HG03097 (cell line): ENCODE measurements at regions not wholly inside any gene's neighbourhood (a gene's known extent, or its start where the extent isn't known, plus 50 kb on each side); places are given as distances from the start of the nearest gene placed in this dataset.

ENCODE experiments used
- ATAC-seq: cut with Tn5 transposase; IDR thresholded peaks from one replicate; pipeline ENCODE4 v1.9.1; 2021; ENCODE audit not compliant: unreplicated experiment, low FRiP score

DNA sequence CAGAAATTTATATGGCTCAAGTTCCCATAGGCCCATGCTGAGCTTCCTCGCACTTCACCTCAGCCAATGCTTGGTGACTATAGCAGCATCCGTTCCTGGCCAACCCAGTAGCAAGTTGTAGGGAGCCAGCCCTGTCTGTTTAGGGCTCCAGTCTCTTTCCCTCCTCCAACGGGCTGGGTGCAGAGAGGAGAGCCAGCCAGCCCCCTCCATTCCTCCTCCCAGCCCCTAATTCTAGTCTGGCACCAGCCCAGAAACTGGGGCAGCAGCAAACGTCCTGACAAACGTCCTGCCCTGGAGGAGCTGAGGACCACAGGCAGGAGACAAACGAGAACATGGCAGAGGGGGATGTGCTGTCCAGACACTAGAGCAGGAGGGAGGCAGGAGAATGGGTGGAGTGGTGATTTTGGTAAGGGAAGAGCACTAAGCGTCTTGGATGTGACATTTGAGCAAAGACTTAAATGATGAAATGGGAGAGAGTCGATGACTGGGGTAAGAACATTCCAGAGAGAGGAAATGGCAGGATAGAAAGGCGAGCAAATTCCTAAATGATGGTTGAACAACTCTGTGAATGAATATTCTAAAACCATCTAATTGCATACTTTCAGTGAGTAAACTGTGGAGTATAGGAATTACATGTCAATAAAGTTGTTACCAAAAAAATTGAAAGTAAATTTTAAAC is 222.5 kb upstream of the DAPK1 start:
- no peak for ATAC-seq

DNA sequence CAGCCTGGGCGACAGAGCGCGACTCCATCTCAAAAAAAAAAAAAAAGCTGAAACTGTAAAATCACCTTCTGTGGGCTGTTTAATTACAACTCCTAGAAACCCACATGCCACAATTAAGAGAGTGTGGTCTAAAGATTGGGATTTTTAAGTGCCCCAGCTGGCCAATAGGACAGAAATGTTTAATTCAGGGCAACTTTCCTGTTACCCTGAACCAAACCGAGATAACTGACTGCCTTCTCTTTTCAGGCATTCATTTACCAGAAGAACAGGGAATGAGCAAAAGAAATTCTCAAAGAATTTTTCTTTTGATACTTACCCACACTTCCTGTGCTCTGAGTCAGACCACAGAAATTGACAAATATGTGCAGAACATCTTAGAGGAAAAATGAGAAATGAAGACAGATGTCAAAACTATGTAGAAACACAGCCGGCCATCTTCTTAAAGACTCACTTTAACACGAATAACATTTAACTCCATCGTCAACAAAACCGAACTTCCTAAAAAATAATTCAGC is 221.3 kb upstream of the DAPK1 start:
- no peak for ATAC-seq

DNA sequence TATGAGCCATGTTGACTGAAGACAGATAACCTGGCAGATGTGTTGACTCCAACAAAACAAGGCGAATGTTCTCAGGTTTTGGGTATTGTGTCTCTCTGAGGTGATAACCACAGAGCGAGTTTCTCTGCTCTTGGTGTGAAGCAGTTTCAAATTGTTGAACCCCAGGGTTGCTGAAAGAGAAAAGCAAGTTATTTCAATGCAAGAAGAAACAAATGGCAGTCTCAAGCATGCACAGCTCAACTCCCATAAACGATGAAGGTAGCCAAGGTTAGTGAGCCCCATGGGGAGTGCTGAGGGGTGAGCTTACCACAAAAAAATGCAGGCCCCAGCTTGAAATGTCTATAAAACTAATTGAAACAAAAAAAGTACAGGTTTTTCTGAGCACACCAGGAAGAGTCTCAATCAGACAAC is 220.8 kb upstream of the DAPK1 start:
- no peak for ATAC-seq

DNA sequence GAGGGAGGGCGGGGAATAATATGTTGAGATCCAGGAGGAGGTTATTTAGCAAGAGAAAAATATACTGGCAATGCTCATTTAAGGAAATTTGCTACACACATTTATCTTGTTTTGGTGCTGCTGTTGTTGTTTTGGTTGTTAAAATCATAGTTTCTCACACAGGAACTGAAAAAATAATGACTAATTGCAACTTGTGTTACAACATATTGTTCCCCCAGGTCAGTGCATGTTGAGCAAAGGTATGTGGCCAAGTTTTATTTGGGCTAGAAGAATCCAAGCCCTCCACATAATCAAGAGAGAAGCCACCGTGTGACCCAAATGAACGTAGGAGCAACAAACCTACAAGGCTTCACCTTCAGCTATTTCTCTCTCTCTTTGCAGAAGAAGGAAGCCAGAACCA is 220.3 kb upstream of the DAPK1 start:
- no peak for ATAC-seq

DNA sequence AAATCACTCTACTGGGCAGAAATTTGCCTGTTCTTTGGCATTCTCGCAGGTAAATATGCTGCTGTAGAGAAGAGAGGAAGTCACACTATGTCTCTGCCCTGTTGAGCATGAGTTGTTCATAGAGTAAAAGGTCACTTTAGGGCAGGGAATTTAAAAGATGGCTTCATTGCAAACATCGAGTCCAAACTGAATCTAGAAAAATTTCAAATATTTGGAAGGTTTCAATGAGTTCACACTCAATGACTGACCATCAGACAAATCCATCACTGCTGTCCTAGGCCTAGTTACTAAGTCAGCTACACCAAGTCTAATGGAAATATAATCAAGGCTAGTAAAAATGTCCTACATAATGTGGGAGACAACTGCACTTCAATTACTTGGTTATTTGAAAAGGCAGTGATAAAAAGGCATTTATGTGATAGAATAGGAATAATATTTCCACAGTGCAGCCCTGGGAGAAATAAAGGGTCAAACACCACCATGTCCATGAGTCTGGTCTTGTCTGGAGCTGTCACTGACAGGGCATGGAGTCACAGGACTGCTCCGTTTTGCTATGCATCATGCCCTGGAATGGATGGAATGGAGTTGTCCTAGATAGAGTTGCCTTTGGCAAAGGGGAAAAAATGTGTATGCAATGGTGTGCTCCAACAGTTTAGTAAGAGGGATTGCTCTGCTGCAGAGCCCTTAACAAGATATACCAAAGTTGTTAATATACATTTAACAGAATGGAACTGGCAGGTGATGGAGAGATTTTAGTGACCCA is 218.5 kb upstream of the DAPK1 start:
- ATAC-seq, result no peak

DNA sequence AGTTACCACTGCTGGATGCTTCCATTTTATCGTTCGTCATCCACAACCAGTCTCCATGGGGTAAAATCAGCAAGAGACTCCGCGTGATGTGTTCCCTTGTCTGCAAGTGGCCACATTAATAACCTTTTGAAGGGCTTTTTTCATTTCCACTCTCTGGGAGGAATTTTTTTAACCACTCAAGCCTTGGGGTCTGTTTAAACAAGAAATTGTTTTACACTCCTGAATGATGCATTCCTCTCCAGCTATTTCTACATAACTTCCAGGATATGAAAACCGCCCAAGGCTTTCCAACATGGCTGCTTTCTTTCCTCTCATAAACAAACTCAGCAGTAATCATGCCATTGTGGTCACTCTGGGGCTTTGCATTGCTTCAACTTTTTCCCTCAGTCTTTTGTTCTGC is 217.2 kb upstream of the DAPK1 start:
- no peak for ATAC-seq

DNA sequence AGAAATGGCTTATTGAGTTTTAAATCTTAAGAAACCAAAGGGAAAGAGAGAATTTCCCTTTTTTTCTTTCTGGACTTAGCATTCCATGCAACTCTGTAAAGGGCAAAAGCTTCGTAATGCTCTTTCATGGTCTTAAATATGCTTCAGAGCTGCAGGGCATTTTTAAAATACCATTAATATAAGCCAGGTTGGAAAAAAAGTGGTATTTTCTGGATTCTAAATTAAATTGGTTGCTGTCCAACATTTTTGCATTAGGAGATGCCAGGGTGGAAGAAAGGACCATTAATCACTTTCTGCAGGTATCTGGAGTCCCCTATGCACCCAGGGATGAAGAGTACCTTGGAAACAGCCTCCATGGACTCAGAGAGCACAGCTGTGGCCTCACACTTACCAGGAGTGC is 215.1 kb upstream of the DAPK1 start:
- ATAC-seq, result no peak

DNA sequence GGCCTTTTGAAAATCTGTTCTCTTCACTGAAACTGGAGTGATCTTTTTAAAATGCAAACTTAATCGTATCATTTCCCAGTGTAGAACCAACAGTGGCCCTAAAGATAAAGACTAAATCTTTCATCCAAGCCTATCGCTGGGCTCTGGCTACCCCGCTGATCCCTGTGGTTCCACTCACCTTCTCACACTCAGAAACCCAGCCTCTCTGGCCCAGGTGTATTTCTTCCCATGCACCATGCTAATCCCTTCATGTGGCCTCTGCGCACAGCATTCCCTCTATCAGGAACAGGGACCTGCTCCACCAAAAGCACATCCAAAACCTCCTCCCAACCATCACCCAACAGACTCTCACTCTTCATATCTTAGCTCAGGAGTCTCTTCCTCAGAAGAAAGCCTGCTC is 214.1 kb upstream of the DAPK1 start:
- ATAC-seq, result no peak

DNA sequence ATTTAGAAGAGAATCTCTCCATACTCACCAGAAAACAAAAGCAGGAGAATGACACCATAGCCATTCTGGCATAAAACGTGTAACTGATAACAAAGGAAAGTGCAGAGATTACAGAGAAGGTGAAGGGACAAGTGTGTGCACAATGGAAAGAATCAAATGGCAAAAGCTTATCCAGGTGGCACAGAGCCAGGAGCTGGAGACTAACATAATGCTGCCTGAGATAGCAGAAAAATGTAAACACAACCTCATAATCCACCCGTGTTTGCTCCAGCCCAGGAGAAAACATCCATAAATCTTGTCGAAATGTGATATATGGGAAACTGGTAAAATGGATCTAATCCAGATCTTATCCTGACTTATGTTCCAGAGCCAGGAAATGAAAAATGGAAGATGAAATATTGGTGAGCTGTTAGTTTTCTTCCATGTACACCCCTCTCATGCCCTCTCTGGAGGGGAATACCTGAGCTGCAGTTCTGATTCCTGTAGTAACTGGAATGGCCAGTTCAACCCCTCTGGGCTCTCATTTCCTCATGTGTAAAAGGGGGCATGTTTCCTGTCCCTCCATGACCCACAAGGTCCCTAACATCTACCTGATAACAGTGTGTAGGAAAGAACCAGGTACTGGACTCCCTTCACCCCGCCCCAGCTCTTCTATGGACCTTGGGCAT is 212.3 kb upstream of the DAPK1 start:
- ATAC-seq, result no peak

DNA sequence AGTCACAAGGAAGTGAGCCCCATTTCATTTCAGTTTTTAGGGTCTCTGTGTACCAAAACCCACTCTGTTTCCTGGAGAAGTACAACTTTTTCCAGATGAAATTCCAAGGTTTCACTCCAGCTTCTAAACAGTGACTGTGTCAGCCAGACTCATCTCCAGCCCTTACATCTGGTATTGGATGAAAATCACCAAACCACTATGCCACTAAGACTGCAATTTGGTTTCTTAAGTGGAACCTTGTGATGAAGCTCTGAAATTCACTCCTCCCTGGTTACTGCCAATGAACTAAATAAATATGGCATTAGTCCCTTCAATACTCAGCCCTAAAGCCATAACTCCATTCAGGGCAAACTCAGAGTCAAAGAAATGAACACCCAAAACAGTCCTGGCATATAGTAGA is 211.2 kb upstream of the DAPK1 start:
- no peak for ATAC-seq

DNA sequence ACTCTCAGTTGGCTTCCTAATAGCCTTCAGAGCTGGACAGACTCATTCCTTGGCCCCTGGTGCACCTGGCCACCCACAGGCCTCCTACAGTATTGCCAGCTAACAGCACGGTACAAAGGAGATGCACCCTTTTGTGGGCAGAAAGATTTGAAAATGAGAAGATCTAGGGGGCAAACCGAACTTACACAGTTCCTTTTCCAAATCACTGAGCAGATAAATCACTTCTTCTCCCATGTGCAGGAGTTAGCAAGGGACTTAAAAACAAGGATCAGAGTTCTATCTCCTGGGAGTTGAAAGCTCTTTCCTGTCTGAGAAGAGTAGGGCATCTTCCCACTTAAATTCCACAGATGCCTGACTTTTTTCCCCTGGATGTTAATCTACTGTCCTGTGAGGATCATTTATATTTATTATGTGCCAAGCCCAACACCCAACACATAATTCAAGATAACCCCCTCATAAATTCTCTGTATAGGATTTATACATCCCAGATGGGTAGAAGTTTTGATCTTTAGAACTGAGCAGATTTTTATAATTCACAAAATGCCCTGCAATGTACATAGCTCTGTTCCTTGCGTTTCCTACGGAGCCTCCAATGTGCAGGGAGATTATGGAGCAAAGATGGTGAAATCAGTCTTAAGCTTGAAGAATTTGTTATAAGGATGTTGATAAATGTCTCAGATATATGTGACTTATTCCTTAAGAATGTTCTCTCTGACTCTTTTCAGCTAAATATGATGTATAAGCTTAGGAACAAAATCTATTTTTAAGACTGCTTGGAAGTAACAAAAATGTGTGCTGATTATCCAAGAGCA is 207.2 kb upstream of the DAPK1 start:
- no peak for ATAC-seq

DNA sequence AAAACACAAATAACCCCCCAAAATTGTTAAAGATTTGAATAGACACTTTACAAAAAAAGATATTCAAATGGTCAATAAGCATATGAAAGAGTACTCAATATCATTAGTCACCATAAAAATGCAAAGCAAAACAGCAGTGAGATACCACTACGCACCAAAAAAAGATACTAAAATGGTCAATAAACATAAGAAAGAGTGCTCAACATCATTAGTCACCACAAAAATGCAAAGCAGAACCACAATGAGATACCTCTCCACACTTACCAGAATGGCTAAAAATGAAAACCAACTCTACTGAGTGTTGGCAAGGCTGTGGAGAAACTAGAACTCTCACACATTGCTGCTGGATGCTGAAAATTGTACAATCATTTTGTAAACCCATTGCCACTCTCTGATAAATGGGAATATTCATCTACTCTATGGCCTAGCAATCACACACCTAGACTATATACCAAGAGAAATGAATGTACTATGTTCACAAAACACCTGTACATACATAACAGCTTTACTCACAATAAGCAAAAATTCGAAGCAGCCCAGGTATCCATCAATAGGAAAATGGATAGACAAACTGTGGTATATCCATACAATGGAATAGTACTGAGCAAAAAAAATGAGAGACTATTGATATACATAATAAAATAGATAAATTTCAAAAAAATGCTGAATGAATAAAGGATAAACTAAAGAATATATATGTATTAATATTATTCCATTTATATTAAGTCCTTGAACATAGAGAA is 205.0 kb upstream of the DAPK1 start:
- no peak for ATAC-seq

DNA sequence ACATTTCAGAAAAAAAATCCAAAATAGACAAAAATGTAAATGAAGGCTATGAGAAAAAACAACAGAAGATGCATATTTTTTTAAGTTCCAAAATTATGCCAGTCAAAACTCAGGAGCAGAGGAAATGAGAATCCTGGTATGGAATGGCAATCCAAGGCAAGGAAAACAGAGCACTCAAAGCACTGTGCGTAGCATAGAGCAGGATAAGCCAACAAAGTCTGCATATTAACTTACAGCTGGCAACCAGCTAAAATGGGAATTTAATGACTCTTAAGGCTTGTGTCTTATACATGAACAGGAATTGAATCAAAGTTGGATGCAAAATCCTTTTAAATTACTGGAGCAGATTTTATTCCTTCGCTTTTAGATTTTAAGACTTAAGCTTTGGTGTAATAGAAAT is 203.5 kb upstream of the DAPK1 start:
- ATAC-seq, result no peak

DNA sequence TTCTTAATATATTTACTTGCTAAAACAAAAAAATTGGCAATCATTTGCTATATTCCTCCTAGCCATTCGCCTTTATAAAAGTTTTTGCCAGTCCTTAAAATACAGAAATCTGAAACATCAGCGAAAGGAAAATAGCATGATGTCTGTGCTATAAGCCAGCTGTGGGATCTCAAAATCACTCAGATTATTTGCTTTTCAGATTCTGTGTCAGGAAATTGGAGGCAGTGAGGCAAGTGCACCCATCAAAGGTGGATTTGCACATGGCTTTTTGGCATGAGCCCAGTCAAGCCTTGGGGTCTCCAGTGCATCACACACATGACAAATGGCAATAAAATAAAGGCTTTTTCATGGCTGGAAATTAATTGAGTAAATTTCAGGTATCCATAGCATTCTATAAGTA is 196.8 kb upstream of the DAPK1 start:
- ATAC-seq, result no peak

DNA sequence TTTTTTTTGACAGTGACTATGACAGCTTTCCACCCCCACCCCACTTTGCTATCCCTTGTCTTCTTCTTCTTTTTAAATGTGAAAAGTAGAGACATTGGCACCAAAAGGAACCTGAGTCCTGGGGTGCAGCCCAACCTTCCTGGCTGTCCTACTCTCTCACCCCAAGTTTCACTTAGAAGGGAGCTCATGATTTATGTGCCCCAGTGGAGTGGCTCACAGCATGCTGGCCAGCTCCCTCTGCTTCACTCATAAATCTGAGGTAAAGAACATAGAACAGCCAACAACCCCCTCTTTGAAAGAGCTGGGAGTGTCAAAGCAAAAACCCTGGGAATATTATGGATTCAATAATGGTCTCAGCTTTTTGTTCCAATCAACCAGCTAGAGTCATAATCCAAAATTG is 196.3 kb upstream of the DAPK1 start:
- ATAC-seq, result no peak

DNA sequence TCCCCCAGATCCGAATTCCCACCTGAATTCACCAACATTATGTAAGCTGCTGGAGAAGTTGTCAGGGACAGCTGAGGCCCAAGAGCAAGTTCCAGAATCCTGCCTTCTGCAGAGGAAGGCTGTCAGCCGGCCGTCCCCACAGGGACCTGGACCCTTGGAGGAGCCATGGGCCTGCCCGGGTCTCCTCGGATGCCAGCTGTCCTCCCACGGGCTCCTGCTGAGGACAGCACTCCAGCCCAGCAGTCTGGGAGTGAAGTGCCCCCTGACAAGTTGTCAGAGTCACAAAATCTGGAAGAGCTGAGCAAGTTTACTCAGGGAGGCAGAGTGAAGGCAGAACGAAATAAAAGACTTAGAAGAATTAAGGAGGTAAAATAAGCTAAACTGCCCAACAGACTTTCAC is 192.5 kb upstream of the DAPK1 start:
- ATAC-seq, result no peak

DNA sequence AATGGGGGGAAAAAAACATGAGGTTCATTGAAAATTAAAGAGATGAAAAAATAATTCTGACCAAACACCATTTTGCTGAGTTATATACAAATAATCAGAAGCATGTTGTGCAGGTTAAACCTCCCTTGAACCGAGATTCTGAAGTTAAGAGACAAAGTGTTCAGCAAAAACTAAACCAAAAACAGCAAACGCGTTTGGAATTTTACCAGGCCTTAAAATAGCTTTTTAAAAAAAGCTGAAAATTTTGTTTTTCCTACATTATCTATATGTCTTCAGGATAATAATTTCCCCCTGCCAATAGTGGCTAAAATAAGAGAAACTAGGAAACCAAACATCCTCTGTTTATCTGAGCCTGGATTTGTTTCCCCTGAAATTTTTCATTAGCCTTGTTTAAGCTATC is 191.7 kb upstream of the DAPK1 start:
- ATAC-seq, result no peak

DNA sequence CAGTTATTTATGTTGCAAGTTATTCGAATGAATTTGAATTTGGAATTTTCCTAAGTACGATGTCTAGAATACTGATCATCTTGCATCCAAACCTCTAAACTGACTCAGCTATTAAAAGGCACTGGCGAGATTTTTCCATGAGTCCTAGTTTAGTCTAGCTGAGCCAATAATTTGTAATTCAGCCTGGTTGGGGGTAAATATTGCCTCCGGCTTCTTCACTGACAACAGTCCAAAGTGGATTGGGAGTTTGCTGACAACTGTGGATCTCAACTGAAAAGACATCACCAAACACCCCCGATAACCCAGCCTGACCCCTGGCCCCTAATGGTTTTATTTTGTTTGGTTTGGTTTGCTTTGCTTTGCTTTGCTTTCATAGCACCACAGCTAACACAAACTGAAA is 189.8 kb upstream of the DAPK1 start:
- no peak for ATAC-seq

DNA sequence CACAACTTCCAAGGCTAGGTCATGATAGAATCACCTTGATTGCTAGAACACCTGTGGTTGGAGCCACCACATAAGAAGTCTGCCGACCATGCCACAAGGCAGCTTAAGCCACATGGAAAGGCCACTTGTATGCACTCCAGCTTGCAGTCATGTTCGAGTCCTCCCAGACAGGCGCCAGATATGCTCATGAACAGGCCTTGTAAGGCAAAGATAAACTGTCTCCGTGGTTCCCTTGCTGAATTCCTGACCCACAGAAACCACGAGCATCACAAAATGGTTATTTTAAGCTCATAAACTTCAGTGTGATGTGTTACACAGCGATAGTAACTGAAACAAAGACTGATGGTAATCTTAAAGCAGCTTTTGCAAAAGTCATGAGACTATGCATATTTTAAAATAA is 188.4 kb upstream of the DAPK1 start:
- no peak for ATAC-seq

DNA sequence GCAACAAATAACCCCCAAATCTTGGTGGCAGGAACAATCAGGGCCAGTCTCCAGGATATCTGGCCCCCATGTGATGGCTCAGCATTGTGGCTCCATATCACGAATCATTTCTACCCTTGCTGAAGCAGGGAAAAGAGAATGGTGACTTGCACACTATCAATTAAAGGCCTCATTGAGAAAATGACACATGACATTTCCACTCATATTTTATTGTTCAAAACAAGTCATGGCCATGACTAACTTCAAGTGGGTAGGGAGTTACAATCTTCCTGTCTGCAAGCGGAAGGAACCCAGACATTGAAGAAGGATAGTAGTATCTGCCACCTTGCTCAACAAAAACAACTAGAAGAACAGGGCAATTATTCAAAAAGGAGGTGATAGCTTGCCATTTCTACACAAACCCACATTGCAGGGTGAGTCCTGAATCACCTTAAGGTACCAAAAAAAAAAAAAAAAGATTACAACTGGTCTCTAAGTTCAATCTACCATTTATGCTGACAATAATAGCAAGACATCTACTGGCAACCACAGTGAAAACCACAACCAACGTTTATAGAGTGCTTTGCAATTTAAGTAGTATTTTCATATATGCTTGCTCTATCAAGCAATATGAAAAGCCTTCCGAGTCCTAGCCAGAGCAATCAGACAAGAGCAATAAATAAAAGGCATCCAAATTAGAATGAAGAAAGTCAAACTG is 186.7 kb upstream of the DAPK1 start:
- no peak for ATAC-seq
